ENCODE measurements at regions not wholly inside any gene's neighbourhood (a gene's known extent, or its start where the extent isn't known, plus 50 kb on each side); places are given as distances from the start of the nearest gene placed in this dataset.

GRCh38 chr5:17113174-17113958 is 104.1 kb upstream of the BASP1 start:
- BruUV-seq (replicated peaks) = TSS peak; percentile 75
- CTCF ChIA-PET = interaction anchor here (2.2 kb wide), 1 partner anchor 19 kb away, joined by 18 read pairs; no protein-coding TSS in a partner anchor
- H3K4me3 ChIP-seq (ENCODE audit: low read depth, low read length) = no peak overlapping the region

GRCh38 chr5:17114233-17114632 is 103.2 kb upstream of the BASP1 start:
- Histone ChIP-seq H3K4me1 (peaks cover 44% of the 10 kb centered on the region), H3K36me3 (ENCODE audit: control insufficient read depth, insufficient read depth, low read length) (no peaks in the 10 kb centered on the region), H3K9me3 (no peaks in the 10 kb centered on the region), H3K27me3 (replicated peaks; ENCODE audit: control insufficient read depth, insufficient read depth, low read length) (no peaks in the 10 kb centered on the region), H3K4me3 (ENCODE audit: low read depth, low read length) (no peak overlapping the region)
- no peak for TF ChIP-seq CTCF (IDR thresholded peaks at IDR 0.05; ENCODE audit: insufficient read depth in 1 of 2, low read depth in 1 of 2, low read length in 1 of 2, severe bottlenecking in 1 of 2, unreplicated experiment in 1 of 2)
- Mint-ChIP-seq H3K36me3 (ENCODE audit: insufficient read depth, unreplicated experiment) (no peaks in the 10 kb centered on the region), H3K4me3 (ENCODE audit: unreplicated experiment) (peak overlapping the region; percentile 63), H3K27ac (ENCODE audit: unreplicated experiment) (peak overlapping the region; percentile 64), H3K4me1 (ENCODE audit: low read depth, unreplicated experiment) (peaks cover 32% of the 10 kb centered on the region), H3K9me3 (ENCODE audit: unreplicated experiment) (no peaks in the 10 kb centered on the region), H3K27me3 (ENCODE audit: insufficient read depth, unreplicated experiment) (no peaks in the 10 kb centered on the region)
- ChIA-PET CTCF (interaction anchor here (2.2 kb wide), 1 partner anchor 18 kb away, joined by 18 read pairs; no protein-coding TSS in a partner anchor), POLR2A (interaction anchor here (1.0 kb wide), 1 partner anchor 178 kb away, joined by 3 read pairs; the partner anchor contains the start of gene MYO10)
- BruUV-seq (replicated peaks) = no TSS peak
- intact Hi-C loops (cut with micrococcal nuclease; ENCODE audit: unreplicated experiment) = loop anchor here (1.0 kb wide), 5 partner anchors 18 to 393 kb away; no protein-coding TSS in a partner anchor
- DNase-seq = peak; percentile 73 to 77

More at GRCh38 chr5:17113174-17113958, 104.1 kb upstream of the BASP1 start:
- H3K27ac Mint-ChIP-seq (ENCODE audit: unreplicated experiment) = peak overlapping the region; percentile 64
- Histone ChIP-seq H3K9me3 (no peaks in the 10 kb centered on the region), H3K27me3 (replicated peaks; ENCODE audit: control insufficient read depth, insufficient read depth, low read length) (no peaks in the 10 kb centered on the region), H3K36me3 (ENCODE audit: control insufficient read depth, insufficient read depth, low read length) (no peaks in the 10 kb centered on the region), H3K4me1 (peaks cover 39% of the 10 kb centered on the region)
- POLR2A ChIA-PET = interaction anchor here (1.0 kb wide), 1 partner anchor 177 kb away, joined by 3 read pairs; the partner anchor contains the start of gene MYO10
- TF ChIP-seq CTCF (IDR thresholded peaks at IDR 0.05; ENCODE audit: insufficient read depth in 1 of 2, low read depth in 1 of 2, low read length in 1 of 2, severe bottlenecking in 1 of 2, unreplicated experiment in 1 of 2) = no peak
- intact Hi-C loops (cut with micrococcal nuclease; ENCODE audit: unreplicated experiment) = no loop called here
- no peaks in the 10 kb centered on the region for H3K9me3 Mint-ChIP-seq (ENCODE audit: unreplicated experiment)
- no peaks in the 10 kb centered on the region for H3K36me3 Mint-ChIP-seq (ENCODE audit: insufficient read depth, unreplicated experiment)
- H3K27me3 Mint-ChIP-seq (ENCODE audit: insufficient read depth, unreplicated experiment) = no peaks in the 10 kb centered on the region
- no peak for DNase-seq
- peaks cover 26% of the 10 kb centered on the region for H3K4me1 Mint-ChIP-seq (ENCODE audit: low read depth, unreplicated experiment)
- no peak overlapping the region for H3K4me3 Mint-ChIP-seq (ENCODE audit: unreplicated experiment)

- Histone ChIP-seq H3K4me1 (peaks cover 44% of the 10 kb centered on the region), H3K36me3 (ENCODE audit: control insufficient read depth, insufficient read depth, low read length) (no peaks in the 10 kb centered on the region), H3K4me3 (ENCODE audit: low read depth, low read length) (no peak overlapping the region), H3K9me3 (no peaks in the 10 kb centered on the region), H3K27me3 (replicated peaks; ENCODE audit: control insufficient read depth, insufficient read depth, low read length) (no peaks in the 10 kb centered on the region)
- Mint-ChIP-seq H3K9me3 (ENCODE audit: unreplicated experiment) (no peaks in the 10 kb centered on the region), H3K4me3 (ENCODE audit: unreplicated experiment) (peak overlapping the region; percentile 63), H3K4me1 (ENCODE audit: low read depth, unreplicated experiment) (peaks cover 32% of the 10 kb centered on the region), H3K27ac (ENCODE audit: unreplicated experiment) (peak overlapping the region; percentile 64), H3K36me3 (ENCODE audit: insufficient read depth, unreplicated experiment) (no peaks in the 10 kb centered on the region), H3K27me3 (ENCODE audit: insufficient read depth, unreplicated experiment) (no peaks in the 10 kb centered on the region)
- ChIA-PET POLR2A (interaction anchor here (1.0 kb wide), 1 partner anchor 179 kb away, joined by 3 read pairs; the partner anchor contains the start of gene MYO10), CTCF (interaction anchor here (2.2 kb wide), 1 partner anchor 18 kb away, joined by 18 read pairs; no protein-coding TSS in a partner anchor)
- no peak for DNase-seq
- TF ChIP-seq CTCF (IDR thresholded peaks at IDR 0.05; ENCODE audit: insufficient read depth in 1 of 2, low read depth in 1 of 2, low read length in 1 of 2, severe bottlenecking in 1 of 2, unreplicated experiment in 1 of 2) = no peak
- BruUV-seq (replicated peaks) = no TSS peak
- intact Hi-C loops (cut with micrococcal nuclease; ENCODE audit: unreplicated experiment) = loop anchor here (1.0 kb wide), 5 partner anchors 17 to 394 kb away; no protein-coding TSS in a partner anchor
These were observed 102.5 kb upstream of the BASP1 start for GRCh38 chr5:17114715-17115599.
